GM13977 (cell line): ENCODE measurements at regions not wholly inside any gene's neighbourhood (a gene's known extent, or its start where the extent isn't known, plus 50 kb on each side); places are given as distances from the start of the nearest gene placed in this dataset.
A peak's percentile ranks its signal among the peaks of the same experiment; 100 is the strongest.
"Not testable (repeated sequence)": the region's sequence is repeated elsewhere in the genome, so short reads cannot be mapped to it uniquely, and the experiment has no call there.

Source experiments
- DNase-seq: peaks from one replicate; pipeline ENCODE4 v3.0.0; 2012; ENCODE audit warnings: low spot score
- in situ Hi-C: fragments of 300-500 bp; cut with MboI; formaldehyde crosslinking; loops from one replicate; pipeline ENCODE4 v1.12.0; 2022; ENCODE audit warnings: low sequenced_read_pairs, low pct_unique_long_range_greater_than_20kb, mixed read lengths, inconsistent platforms; ENCODE audit not compliant: unreplicated experiment
- TF ChIP-seq, protein P1 (sequence below): IDR thresholded peaks from 2 replicates; pipeline ENCODE4 v1.5.1; 2012; ENCODE audit warnings: mild to moderate bottlenecking, control low read depth; ENCODE audit not compliant: insufficient read depth; ENCODE audit errors: extremely low read depth, missing control alignments

DNA sequence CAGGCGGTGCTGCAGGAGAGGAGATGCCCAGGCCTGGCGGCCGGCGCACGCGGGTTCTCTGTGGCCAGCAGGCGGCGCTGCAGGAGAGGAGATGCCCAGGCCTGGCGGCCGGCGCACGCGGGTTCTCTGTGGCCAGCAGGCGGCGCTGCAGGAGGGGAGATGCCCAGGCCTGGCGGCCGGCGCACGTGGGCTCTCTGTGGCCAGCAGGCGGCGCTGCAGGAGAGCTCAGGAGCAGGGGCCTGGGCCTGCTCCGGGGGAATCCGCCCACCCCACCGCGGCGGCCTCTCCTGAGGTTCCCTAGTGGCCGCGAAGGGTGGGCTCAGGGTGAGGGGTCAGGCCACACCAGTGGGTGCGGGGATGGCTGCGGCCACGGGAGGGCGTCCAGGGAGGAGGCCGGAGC is 75.9 kb downstream of the OR4F16 start:
- TF ChIP-seq, protein P1, sequence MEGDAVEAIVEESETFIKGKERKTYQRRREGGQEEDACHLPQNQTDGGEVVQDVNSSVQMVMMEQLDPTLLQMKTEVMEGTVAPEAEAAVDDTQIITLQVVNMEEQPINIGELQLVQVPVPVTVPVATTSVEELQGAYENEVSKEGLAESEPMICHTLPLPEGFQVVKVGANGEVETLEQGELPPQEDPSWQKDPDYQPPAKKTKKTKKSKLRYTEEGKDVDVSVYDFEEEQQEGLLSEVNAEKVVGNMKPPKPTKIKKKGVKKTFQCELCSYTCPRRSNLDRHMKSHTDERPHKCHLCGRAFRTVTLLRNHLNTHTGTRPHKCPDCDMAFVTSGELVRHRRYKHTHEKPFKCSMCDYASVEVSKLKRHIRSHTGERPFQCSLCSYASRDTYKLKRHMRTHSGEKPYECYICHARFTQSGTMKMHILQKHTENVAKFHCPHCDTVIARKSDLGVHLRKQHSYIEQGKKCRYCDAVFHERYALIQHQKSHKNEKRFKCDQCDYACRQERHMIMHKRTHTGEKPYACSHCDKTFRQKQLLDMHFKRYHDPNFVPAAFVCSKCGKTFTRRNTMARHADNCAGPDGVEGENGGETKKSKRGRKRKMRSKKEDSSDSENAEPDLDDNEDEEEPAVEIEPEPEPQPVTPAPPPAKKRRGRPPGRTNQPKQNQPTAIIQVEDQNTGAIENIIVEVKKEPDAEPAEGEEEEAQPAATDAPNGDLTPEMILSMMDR: peak; percentile 4

DNA sequence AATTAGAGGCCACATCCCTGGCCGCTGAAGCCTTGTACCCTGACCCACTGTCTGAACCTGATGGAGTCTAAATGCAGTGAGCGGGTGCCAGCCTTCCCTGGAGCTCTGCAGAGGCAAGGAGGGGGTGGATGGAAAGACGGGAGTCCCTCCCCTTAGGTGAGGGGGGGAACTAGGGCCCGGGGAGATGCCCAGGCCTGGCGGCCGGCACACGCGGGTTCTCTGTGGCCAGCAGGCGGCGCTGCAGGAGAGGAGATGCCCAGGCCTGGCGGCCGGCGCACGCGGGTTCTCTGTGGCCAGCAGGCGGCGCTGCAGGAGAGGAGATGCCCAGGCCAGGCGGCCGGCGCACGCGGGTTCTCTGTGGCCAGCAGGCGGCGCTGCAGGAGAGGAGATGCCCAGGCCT is 77.3 kb downstream of the OR4F16 start:
- DNase-seq, in situ Hi-C loops: not testable (repeated sequence)

More for the DNA sequence above, 75.9 kb downstream of the OR4F16 start:
- DNase-seq, in situ Hi-C loops: not testable (repeated sequence)

DNA sequence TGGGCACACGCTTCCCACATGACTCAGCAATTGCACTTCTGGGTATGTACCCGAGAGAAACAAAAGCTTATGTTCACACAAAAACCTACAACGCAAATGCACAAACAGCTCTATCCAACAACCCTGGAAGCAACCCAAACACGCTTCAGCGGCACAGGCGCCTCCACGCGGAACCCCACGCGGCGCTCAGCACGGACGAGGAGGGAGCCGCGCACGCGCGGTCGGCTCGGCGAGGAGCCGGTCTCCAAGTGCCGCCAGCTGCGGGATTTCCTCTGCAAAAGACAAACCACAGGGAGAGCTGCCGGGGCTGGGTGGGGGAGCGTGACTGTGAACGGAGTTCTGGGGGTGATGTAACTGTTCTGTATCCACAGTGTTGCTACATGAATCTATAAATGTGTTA is 81.2 kb downstream of the OR4F16 start:
- DNase-seq, in situ Hi-C loops: not testable (repeated sequence)

DNA sequence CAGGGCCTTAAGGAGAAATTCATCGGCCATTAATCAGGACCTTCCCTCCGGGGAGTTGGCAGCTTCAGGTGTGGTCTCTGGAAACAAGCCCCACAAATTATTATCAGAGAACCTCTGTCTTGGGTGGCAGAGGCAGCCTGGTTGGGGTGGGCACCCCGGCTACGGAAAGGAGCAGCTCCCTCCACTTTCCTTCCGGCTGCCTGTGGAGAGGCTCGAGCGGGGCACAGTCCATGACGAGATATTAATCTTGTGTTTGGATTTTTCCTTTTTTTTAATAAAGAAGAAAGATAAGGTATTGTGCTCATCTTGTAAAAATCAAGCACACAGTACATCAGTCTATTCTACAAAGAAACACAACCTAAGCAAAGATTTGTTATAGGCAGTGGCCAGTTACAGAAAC is 98.2 kb downstream of the OR4F16 start:
- in situ Hi-C loops, DNase-seq: not testable (repeated sequence)

DNA sequence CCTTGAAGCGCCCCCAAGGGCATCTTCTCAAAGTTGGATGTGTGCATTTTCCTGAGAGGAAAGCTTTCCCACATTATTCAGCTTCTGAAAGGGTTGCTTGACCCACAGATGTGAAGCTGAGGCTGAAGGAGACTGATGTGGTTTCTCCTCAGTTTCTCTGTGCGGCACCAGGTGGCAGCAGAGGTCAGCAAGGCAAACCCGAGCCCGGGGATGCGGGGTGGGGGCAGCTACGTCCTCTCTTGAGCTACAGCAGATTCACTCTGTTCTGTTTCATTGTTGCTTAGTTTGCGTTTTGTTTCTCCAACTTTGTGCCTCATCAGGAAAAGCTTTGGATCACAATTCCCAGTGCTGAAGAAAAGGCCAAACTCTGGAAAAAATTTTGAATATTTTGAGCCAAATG is 100.5 kb downstream of the OR4F16 start:
- DNase-seq, in situ Hi-C loops: not testable (repeated sequence)
- TF ChIP-seq, protein P1: peak; percentile 51
